ENCODE measurements at regions not wholly inside any gene's neighbourhood (a gene's known extent, or its start where the extent isn't known, plus 50 kb on each side); places are given as distances from the start of the nearest gene placed in this dataset.

DNA sequence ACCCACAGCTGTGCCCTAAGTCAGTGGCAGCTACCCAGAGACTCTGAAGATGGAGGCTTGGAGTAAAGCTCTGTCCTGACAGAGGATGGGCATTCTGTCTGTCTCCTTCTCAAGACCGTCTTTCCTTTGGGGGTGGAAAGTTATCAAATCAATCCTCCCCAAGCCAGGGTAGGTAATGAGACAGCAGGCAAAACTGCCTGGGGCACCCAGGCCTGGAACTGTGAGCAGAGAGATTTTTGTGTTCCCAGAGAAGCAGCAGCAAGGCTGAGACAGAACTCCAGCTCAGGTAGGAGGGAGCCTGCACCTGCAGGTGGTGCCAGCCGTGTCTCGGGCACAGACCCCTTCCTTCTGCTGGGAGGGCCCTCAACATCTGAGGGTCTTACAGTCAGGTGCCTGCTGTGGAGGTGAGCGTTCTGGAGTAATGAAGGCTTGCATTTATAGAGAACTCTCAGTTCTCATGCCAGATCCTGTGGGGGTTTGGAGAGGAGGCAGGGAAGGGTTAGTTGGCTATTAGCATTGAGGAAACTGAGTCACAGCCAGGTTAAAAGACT lies 95.6 kb downstream of the RIPK4 start:
- DNase-seq: no peak

DNA sequence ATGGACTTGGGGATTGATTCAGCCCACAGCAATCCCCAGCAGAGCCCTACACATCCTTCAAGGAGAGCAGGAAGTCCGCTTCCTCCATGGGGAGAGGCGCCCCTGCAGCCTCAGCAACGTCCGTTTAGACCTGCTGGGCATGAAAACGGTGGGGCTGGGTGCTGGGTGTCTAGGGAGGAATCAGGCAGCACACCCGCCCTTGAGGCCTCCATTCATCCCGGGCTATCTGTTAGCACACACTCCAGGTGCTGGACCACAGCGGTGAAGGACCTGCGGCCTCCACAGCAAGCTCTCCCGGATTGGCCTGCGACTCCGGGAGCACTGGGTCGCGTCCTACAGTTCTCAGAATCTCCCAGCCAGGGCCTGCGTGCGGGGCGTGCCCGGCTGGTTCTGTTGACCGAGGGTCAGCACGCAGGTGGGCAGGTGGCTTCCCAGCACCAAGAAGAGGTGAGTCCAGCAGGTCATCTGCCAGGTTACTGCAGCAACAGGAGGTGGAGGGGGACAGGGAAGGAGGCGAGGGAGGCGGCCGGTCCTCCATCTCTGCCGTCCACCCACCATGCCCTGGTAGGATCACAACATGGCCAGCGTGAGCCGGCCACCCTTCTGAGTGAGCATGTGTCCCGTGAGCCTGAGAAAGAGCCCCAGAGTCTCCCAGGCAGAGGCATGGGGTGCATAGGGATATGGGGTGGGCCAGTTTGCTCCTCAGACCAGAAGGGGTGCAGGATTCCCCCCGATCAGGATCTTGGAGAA lies 96.6 kb downstream of the RIPK4 start:
- DNase-seq: no peak

DNA sequence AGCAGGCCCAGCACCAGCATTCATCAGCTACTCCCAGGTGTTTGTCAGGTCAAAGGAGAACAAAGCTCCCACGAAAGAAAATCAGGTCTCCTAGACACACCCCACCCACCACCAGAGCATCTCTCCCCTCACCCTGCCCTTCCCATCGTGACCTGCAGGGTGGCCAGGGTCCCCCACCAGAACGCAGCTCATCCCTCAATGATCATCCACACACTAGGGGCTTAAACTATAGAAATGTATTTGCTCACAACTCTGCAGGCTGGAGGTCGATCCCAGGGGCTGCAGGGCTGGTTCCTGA lies 97.4 kb downstream of the RIPK4 start:
- DNase-seq: no peak

DNA sequence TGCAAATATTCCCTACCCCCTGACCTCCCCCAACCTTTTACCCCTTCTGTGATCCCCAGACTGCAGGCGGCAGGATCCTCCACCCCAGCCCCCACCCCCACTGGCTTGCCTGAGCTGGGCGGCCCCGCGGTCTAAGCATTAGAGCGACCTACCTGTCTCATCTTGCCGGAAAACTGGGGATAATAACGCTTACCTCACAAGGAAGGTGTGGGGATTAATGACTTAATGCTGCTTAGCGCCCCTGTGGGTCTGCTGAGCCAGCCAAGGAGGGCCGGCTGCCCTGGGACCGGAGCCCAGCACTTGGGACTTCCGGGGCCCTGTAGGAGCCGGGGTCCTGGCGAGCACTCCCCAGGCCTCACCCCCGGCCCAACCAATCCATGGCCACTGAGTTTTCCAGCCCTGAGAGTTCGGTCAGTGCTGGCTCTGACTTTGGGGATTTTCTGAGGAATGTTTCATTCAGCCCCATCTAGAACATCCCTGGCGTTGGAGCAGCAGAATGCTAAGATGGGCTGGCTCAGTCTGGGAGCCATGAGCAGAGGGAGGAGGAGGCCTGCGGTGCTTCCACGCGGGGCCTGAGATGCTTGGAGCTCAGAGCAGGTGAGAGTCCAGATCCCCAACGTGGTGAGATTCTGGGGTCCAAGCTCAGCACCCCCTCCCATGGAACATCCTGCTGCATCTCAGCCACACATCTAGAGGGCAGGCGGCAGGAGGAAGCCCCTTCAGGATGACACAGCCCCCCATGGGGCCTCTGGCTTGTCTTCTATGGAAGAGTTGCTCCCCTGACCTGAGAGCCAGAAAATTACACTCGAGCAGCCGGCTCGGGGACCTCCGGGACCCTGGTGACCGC lies 97.9 kb downstream of the RIPK4 start:
- no peak for DNase-seq

DNA sequence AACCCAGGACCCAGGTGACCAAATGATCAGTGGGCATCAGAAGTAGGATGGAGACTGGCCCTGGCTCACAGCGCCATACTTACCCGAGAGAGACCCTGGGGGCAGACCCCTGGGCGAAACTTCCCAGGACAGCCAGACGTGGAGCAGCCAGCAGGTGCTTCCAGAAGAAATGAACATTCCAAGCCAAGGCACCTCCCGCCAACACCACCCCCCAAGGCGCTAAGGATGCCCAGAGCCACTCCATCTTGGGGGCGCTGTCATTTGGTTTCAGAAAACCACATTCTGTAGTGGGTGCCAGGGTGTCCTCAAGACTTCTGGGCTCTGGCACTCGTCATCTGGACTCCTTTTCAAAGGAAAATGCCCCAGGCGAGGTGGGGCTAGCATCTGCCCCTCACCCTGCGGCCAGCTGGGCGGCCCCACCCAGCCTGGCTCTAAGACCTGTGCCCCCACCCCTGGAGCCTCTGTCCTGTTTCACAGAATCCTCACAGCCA lies 98.8 kb downstream of the RIPK4 start:
- DNase-seq: no peak

DNA sequence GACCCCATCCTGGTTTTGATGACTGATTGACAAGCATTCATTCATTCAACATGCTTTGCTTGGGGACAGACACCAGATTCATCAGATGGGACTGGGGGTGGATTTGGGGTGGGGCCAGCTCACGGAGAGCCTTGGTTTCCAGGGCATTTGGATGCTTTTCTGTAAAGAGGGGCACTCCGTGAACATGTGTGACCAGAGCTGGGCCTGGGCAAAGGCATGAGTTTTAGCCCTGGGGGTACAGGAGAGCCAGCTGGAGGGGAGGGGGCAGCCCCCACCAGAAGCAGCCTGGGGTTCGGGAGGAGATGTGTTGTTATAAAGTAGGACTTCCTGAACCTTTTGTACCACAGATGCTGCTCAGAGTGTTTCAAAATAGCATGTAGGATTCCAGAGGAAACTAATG lies 99.7 kb downstream of the RIPK4 start:
- no peak for DNase-seq

DNA sequence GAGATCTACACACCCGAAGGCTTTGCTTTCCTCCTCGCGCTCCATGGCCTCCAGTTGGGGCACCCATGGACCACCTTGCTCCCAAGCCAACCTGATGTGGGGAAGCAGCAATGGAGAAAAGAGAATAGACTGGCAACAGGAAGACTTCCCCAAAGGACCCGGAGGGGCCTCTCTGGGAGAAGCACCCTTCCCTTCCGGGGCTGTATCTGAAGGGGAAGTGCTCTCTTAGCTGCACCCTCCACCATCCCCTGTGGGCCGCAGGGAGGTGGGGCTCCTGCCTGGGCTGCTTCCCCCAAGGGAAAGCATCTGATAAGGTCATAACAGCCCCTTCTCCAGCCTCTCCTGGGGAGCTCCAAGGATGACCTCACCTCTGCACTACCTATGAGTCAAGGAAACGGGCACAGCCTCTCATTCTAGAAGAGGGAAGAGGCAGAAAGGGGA lies 100.2 kb downstream of the RIPK4 start:
- no peak for DNase-seq

DNA sequence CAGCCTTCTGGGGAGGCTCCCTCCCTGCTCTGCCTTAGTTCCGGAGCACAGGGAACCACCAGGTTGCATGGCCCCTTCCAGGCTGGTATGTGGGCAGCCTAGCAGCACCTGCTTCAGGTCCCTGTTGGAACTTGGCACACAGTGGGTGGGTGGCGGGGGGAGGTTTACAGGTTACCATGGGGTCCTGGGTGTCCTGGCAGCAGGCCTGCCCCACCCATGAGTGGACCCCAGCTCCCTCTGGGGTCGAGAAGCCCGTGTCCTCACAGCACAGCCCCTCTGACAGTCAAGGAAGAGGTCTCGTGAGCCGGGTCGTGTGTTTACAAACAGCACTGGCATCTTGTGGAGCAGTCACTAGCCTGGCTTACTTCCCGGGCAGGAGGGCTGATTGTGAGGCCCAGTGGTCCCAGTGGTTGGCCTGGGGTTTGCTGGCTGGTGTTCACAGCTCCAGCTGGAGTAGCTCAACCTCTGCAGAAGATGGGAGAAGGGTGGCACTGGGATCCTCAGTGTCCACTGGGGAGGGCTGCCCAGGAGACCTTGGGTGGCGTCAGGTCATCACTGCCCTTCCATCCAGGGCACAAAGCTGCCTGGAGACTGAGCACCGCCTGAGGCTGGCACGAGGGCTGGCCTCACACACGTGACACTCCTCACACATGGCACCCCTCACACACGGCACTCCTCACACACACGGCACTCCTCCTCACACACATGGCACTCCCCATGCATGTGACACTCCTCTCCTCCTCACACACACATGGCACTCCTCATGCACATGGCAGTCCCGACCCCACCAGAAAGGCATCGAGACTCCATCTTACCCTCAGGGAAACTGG lies 100.9 kb downstream of the RIPK4 start:
- no peak for DNase-seq

DNA sequence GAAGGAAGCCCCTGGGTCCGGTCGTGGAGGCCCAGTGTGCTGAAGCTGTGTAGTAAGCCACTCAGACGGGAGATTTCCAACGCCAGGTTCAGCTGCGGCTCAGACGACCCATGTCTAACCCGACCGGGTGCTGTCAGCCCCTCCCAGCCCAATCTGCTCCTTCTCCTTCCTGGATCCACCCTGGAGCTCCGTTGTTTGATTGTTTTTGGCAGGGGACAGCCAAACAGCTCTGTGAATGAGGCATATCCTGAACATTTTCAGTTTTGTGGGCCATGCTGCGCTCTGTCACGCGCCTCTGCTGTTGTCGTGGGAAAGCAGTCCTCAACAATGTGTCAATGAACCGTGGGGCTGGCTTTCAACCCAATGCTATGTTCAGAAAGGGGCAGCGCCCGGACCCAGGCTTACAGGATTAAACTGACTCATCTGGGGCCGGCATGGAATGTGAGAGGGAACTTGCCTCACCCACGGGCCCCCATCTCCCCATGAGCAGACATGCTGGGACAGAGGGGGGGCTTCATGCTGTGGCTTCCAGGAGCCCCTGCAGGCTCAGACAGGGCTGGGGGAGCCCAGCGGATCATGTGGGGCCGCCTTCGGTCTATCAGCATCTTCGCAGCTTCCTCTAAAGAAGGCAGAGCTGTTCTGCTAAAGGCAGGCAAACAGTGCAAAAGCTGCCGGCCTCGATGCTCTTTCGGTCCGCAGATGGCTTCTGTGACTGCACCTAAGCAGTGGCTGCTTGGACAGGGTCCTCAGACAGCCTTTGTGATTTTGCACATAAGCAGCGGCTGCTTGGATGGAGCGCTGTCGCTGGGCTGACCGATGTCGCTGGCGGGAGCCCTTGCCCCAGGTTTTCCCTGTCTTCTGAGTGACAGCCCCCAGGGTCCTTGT lies 101.7 kb downstream of the RIPK4 start:
- DNase-seq: no peak

DNA sequence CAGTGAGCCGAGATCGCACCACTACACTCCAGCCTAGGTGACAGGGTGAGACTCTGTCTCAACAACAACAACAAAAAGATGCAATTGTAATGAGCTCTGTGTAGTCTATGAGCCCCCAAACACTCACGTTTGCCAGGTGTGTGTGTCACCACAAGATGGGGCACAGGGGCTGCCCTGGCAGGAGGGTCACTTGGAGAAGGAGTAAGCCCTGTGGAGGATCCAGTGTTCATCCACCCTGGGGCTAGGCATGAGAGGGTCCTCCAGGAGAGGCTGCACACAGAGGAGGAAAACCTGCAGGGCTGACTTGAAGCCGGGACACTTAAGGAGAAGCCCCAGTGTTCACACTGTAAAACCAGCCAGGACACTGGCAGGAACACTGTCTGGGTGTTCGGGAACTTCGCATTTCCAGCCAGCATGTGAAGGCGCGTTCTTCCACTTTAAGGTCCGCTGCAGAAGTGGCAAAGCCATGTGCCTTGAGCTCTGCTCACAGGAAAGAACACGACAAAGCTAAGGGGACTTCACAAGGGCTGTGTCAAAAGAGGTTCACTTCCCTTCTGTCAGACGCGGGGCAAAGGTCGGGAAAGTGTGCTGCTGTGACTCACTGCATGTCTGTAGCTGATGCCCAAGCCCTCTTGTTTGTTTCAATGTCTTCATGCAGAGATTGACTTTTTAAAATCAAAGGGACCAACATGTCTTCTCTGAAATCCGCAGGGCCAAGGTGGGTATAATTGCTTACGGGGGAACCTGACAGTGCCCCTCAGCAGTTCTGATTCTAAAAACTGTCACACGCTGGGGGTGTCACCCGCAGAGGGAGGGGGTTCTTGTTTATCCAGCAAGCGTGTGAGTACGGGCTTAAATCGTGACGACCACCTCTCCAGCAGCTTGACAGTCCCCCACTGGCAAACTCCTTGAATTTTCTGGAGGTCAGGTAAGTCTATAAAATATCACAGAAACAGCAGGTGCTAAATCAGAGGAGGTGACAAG lies 102.8 kb downstream of the RIPK4 start:
- no peak for DNase-seq

DNA sequence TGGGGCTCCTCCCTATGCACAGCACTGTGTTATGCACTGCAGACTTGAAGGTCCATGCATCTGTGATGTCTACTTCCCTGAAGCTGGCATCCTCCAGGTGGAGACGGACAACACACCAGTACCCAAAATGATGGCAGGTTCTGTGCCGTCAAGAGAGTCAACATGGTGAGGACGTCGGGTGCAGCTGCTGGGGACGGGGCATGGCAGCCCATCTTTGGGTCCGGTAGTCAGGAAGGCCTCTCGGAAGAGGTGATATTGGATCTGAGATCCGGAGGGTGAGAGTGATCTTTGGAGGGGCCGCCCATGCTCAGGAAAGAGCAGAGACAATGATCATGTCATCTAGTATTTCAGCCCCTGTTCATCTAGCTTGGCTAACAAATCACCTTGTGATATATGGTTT lies 104.1 kb downstream of the RIPK4 start:
- no peak for DNase-seq

DNA sequence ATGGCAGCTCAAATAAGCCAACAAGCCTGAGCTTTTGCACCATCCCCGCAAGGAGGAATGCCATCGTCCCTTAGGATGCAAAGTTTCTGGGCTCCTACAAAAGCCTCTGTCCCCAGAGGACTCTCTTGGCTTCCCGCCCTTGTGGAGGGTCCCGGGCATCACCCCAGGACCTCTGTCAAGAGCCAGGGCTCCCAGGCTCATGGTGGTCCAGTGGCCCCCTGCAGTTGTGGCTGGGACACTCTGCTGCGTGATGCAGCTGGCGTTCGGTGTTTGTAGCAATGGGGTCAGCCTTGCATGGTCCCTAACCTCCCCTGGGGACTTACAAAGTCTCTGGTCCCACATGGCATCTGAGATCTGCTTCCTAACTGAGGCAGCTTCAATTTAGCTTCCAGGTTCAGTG lies 104.7 kb downstream of the RIPK4 start:
- DNase-seq: no peak

DNA sequence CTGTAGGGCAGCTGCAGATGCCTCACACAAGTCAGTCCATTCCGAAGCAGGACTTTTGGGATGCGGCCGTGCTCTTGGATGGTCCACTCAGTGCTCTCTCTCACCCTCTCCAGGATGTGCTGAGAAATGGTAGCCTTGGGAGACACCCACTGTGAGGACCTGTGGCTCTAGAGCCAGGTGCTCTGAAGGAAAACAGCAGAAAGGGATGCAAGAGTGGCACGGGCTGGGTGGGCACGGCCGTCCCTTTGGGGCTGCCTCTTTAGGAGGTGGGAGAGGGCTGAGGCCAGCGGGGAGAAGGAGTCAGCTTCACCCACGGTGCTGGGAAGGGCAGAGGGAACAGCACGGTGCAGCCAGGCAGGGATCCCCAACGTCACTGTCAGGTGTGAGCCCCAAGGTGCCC lies 106.1 kb downstream of the RIPK4 start:
- DNase-seq: no peak

DNA sequence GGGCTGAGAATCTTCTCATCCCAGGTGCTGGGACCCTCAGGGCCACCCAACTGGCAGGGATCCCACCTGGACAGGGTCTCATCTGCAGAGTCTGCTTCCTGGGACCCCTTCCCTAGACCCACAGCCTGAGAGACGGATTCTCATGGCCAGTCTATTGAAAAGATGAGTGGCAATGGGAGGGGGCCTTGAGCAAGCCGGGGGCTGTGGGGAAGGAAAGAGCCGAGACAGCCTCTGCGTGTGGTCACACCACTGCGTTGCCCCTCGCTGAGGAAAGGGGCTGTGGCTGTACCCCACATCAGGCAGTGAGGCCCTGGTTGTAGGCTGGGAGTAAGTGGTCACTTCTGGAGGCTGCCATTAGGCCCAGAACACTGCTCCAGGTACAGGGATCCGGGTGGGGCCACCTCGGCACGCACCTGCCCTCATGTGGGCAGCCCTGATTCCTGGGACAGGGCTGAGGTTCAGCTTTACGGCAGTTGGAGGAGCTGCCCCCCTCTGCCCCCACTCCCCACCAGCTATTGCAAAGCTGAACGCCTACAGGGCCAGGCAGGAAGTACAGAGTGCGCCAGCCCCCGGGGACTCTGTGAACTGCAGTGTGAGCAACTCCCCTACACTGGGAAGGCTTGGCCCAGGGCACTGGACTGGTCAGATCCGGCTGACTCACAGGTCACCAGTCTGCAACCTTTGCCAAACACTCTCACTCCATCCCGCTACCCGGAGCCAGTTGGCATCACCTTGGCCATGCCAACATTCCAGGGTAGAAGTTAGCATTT lies 106.9 kb downstream of the RIPK4 start:
- no peak for DNase-seq

DNA sequence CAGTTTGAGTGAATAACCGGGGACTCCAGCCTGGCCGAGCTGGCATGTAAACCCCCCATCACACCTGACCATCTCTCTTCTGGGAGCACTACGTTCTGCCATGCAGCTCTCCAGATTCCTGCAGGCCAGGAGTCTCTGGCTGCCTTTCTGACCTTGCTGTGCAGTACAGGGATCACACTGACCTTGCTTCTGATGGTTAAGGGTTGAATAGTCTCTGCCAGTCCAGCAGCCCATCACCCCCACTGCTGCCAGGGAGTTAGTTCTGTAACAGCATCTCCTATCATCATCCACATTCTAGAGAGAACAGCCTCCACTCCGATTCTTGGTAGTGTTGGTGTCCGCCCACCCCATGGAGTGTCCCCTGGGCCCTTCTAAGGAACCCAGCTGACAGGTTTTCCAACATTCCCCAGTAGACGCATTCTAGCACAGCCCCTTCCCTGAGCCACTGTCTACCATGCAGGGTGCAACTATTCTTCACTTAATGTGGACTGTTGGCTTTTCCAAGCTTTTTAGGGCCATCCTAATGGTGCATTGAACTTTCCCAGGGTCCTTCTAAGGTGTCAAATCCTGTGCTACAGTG lies 109.8 kb downstream of the RIPK4 start:
- no peak for DNase-seq

DNA sequence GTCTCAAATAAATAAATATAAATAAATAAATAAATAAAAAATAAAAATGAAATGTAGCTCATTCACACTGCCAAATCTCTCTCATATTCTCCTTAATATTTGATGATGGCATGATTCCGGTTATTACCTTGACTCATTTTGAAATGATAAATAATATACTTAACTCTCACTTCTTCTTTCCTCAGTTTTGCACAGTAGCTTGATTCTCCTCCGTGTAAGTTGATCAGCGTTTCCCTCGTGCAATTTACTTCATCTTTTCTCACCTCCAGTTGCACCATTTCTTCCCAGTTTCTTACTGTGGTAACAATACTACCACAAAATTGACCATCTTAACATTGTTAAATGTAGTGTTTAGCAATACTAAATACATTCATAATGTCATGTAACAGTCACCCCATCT lies 111.6 kb downstream of the RIPK4 start:
- DNase-seq: no peak

DNA sequence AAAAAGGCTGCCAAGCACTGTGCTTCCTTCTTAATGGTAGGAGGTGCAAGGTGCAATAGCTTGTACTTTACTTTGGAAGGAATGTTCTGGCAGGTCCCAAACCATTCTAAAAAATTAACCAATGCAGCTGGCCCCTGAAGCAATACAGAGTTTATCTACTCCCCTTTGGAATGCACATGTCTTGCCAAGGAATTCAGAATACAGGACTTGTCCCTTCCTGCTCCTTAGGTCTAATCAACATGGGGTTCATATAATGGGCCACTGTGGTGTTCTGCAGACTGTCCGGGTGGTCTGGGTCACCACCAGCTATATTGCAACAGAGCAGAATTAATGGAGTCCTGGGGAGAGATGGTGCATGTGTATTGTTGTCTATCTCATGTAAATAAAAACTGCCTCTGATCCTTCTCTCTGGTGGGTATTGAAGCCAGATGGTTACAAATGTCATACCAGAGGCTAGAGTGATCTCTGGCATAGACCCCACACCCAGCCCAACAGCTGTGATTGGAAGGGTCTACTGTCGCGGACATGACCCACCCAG lies 112.8 kb downstream of the RIPK4 start:
- no peak for DNase-seq

DNA sequence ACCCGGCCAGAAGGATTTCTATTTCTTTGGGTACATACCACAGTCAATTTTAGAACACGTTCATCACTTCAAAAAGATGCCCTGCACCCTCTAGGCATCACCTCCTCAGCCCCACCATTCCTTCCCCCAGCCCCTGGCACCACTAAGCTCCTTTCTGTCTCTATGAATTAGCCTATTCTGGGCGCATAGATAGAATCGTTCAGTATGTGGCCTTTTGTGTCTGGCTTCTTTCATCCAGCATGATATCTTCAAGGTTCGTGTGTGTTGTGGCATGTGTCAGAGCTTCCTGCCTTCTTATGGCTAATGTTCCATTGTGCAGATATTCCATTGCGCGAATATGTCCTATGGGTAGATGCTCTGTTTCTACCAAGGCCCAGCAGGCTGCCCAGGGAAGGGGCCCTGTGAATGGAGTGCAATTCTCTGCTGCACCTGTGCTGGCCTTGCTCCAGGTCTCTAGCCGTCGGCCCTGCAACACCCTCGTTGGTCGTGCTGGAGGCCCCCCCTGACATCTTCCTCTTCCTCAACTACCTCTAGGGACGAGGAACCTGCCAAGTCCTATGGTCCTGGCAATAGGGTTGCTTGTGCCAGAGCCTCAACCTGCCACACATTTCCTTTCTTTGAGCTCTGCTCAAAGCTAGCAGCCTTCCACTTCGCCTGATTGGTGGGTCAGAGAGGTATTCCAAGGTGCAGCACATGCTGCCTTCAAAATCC lies 113.5 kb downstream of the RIPK4 start:
- DNase-seq: no peak

DNA sequence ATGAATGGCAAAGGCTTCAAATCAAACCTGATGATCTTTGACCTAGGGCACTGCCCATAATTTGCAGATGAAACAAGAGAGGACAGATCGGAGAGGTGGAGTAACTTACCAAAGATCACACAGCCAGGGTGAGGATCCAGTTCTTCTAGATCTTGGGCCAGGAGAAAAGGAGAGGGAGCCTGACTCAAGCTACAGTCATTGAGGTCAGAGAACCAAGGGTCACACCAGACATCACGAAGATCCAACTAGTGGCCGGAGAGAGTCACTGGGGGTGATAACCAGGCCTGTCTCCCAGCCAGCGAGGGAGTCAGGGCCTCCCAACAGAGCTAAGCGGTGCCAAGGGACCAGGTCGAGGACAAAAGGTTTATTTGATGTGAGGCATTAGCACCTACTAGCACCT lies 115.0 kb downstream of the RIPK4 start:
- DNase-seq: no peak

Measured in NCI-H446 (cell line).